HEK293T (cell line): ENCODE measurements at regions not wholly inside any gene's neighbourhood (a gene's known extent, or its start where the extent isn't known, plus 50 kb on each side); places are given as distances from the start of the nearest gene placed in this dataset.

Experiments used
- ARNT ChIP-seq: fragments of 450-650 bp; IDR thresholded peaks from 2 replicates; pipeline ENCODE4 v1.6.1; 2017; ENCODE audit warnings: mild to moderate bottlenecking
- BHLHE40 ChIP-seq: fragments of 450-650 bp; IDR thresholded peaks from 2 replicates; pipeline ENCODE4 v1.6.1; 2016; ENCODE audit warnings: mild to moderate bottlenecking, moderate library complexity, borderline replicate concordance
- CTBP1 ChIP-seq: fragments of 450-650 bp; IDR thresholded peaks from 2 replicates; pipeline ENCODE4 v1.6.1; 2016; ENCODE audit warnings: borderline replicate concordance
- SP1 ChIP-seq: fragments of 450-650 bp; IDR thresholded peaks from 2 replicates; pipeline ENCODE4 v1.6.1; 2017
- SUZ12 ChIP-seq: fragments of 450-650 bp; IDR thresholded peaks from 2 replicates; pipeline ENCODE4 v1.6.1; 2016; ENCODE audit warnings: mild to moderate bottlenecking

DNA sequence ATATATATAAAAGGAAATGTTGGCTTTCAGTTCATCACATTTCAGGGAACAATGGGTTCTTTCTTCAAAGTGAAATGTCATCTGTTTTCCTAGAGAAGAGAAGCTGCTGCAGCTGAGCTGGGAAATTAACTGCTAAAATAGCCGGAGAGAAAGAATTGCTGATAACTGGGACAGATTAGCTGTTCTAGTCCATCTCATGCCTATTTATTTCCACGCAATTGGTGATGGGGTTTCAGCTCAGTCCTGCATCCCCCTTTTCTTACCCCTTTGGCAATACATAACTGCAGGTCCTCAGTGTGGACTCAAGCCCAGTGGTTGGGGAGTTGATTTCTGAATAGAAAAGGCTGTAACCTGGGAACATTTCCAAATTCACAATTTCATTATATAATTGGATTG, 436.9 kb upstream of the TMEM132C start:
- no peak for TF ChIP-seq SP1
- TF ChIP-seq BHLHE40, result no peak
- TF ChIP-seq ARNT, result no peak
- no peak for TF ChIP-seq SUZ12
- TF ChIP-seq CTBP1, result no peak
